GM20000 (cell line): ENCODE measurements at regions not wholly inside any gene's neighbourhood (a gene's known extent, or its start where the extent isn't known, plus 50 kb on each side); places are given as distances from the start of the nearest gene placed in this dataset.

ENCODE experiments used
- DNase-seq: peaks from one replicate; pipeline ENCODE4 v3.0.0; 2012; ENCODE audit warnings: low spot score
- CTCF ChIP-seq: IDR thresholded peaks from 2 replicates; pipeline ENCODE4 v1.5.1; 2012; ENCODE audit warnings: mild to moderate bottlenecking, control low read depth; ENCODE audit errors: extremely low read depth, missing control alignments

GRCh38 chr10:58995058-58995596, 181.3 kb upstream of the PHYHIPL start:
- no peak for DNase-seq
- no peak for TF ChIP-seq CTCF

- no peak for TF ChIP-seq CTCF
- DNase-seq = no peak
These were observed 180.4 kb upstream of the PHYHIPL start for GRCh38 chr10:58996063-58996462.

- TF ChIP-seq CTCF = no peak
- DNase-seq = no peak
These were observed 179.6 kb upstream of the PHYHIPL start for GRCh38 chr10:58996866-58997265.

GRCh38 chr10:58998924-58999713, 177.3 kb upstream of the PHYHIPL start:
- TF ChIP-seq CTCF = no peak
- no peak for DNase-seq

GRCh38 chr10:59000162-59000825, 176.1 kb upstream of the PHYHIPL start:
- DNase-seq = no peak
- no peak for TF ChIP-seq CTCF

- no peak for TF ChIP-seq CTCF
- no peak for DNase-seq
These were observed 174.4 kb upstream of the PHYHIPL start for GRCh38 chr10:59002011-59002410.

- TF ChIP-seq CTCF = no peak
These were observed 173.2 kb upstream of the PHYHIPL start for GRCh38 chr10:59003203-59003602.

More at GRCh38 chr10:59003203-59003602, 173.2 kb upstream of the PHYHIPL start:
- no peak for DNase-seq
